ENCODE measurements at regions not wholly inside any gene's neighbourhood (a gene's known extent, or its start where the extent isn't known, plus 50 kb on each side); places are given as distances from the start of the nearest gene placed in this dataset.

GRCh38 chr5:12526113-12526512, 621.9 kb upstream of the CTNND2 start:
- no peak for TF ChIP-seq ZNF624 (tag by site-specific recombination; IDR thresholded peaks at IDR 0.05)
- TF ChIP-seq, protein P1, sequence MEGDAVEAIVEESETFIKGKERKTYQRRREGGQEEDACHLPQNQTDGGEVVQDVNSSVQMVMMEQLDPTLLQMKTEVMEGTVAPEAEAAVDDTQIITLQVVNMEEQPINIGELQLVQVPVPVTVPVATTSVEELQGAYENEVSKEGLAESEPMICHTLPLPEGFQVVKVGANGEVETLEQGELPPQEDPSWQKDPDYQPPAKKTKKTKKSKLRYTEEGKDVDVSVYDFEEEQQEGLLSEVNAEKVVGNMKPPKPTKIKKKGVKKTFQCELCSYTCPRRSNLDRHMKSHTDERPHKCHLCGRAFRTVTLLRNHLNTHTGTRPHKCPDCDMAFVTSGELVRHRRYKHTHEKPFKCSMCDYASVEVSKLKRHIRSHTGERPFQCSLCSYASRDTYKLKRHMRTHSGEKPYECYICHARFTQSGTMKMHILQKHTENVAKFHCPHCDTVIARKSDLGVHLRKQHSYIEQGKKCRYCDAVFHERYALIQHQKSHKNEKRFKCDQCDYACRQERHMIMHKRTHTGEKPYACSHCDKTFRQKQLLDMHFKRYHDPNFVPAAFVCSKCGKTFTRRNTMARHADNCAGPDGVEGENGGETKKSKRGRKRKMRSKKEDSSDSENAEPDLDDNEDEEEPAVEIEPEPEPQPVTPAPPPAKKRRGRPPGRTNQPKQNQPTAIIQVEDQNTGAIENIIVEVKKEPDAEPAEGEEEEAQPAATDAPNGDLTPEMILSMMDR (tag by site-specific recombination; IDR thresholded peaks at IDR 0.05): no peak
- no peak for TF ChIP-seq YY1 (tag by site-specific recombination; IDR thresholded peaks at IDR 0.05)
- no peak for TF ChIP-seq ZNF324 (tag by site-specific recombination; IDR thresholded peaks at IDR 0.05)
- no peak for TF ChIP-seq ZNF549 (tag by site-specific recombination; IDR thresholded peaks at IDR 0.05)
- TF ChIP-seq ZBTB26 (tag by site-specific recombination; optimal IDR thresholded peaks at IDR 0.05): no peak
- TF ChIP-seq ELK4 (IDR thresholded peaks at IDR 0.05; ENCODE audit: borderline replicate concordance, low read depth, low read length): no peak
